ENCODE measurements at regions not wholly inside any gene's neighbourhood (a gene's known extent, or its start where the extent isn't known, plus 50 kb on each side); places are given as distances from the start of the nearest gene placed in this dataset.

DNA sequence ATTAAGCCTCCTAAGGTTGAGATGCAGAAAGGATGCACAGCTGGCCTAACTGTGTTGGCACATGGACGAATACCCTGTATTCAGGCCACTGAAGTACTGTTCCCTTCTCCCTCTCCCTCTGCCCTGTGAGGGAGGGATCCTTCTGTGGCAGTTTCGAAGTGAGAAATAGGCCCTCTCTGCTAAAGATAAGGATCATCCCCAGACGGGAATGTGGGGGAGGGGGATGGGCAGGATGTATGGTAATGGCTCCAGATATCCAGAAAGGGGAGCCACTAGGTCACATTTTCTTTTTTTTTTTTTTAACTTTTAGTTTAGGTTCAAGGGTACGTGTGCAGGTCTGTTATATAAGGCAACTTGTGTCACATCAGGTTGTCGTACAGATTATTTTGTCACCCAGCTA is 463.1 kb downstream of the TBL1XR1 start:
- H3K4me3 ChIP-seq (ENCODE audit: low read depth, low read length), result no peak overlapping the region
- no peak for DNase-seq (ENCODE audit: low read depth)
- TF ChIP-seq CTCF (IDR thresholded peaks at IDR 0.05; ENCODE audit: low read depth, low read length, missing control alignments), result no peak

GRCh38 chr3:176724394-176724759 is 472.9 kb downstream of the TBL1XR1 start:
- H3K4me3 ChIP-seq (ENCODE audit: low read depth, low read length), result no peak overlapping the region
- DNase-seq (ENCODE audit: low read depth), result no peak
- TF ChIP-seq CTCF (IDR thresholded peaks at IDR 0.05; ENCODE audit: low read depth, low read length, missing control alignments), result no peak

DNA sequence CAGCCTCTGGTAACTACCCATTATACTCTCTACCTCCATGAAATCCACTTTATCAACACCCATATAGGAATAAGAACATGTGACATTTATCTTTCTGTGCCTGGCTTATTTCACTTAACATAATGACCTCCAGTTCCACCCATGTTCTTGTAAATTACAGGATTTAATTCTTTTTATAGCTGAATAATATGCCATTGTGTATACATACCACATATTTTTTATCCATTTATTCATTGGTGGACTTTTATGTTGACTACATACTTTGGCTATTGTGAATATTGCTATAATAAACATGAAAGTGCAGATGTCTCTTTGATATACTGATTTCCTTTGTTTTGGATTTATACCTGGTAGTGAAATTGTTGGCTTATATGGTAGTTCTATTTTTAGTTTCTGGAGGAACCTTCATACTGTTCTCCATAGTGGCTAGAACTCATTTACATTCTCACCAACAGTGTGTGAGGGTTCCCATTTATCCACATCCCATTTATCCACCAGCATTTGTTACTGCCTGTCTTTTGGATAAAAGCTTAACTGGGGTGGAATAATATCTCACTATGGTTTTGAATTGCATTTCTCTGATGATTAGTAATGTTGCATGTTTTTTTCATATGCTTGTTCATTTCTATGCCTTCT is 473.4 kb downstream of the TBL1XR1 start:
- H3K4me3 ChIP-seq (ENCODE audit: low read depth, low read length), result no peak overlapping the region
- no peak for TF ChIP-seq CTCF (IDR thresholded peaks at IDR 0.05; ENCODE audit: low read depth, low read length, missing control alignments)
- DNase-seq (ENCODE audit: low read depth), result no peak

DNA sequence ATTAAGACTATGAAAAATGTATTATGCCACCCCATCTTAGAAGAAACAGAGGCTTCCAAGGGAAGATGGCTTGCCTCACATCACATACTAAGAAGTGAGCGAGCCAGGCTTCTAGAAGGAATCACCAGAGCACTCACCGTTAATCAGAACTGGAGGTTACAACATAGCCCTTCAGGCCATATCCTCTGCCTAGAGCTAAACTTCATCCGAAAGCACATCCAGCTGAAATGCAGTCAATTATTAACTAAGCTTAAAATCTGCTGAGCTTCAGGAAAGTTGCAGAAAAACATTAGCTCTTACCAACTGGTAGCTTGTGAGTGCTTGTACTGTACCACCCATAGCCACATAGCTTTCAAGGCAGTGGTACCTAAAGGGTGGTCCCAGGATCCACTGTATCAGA is 483.2 kb downstream of the TBL1XR1 start:
- no peak for TF ChIP-seq CTCF (IDR thresholded peaks at IDR 0.05; ENCODE audit: low read depth, low read length, missing control alignments)
- DNase-seq (ENCODE audit: low read depth), result no peak

GRCh38 chr3:176712191-176712590 is 485.1 kb downstream of the TBL1XR1 start:
- DNase-seq (ENCODE audit: low read depth), result no peak
- H3K4me3 ChIP-seq (ENCODE audit: low read depth, low read length), result no peak overlapping the region
- TF ChIP-seq CTCF (IDR thresholded peaks at IDR 0.05; ENCODE audit: low read depth, low read length, missing control alignments), result no peak

More for the DNA sequence above, 483.2 kb downstream of the TBL1XR1 start:
- no peak overlapping the region for H3K4me3 ChIP-seq (ENCODE audit: low read depth, low read length)

DNA sequence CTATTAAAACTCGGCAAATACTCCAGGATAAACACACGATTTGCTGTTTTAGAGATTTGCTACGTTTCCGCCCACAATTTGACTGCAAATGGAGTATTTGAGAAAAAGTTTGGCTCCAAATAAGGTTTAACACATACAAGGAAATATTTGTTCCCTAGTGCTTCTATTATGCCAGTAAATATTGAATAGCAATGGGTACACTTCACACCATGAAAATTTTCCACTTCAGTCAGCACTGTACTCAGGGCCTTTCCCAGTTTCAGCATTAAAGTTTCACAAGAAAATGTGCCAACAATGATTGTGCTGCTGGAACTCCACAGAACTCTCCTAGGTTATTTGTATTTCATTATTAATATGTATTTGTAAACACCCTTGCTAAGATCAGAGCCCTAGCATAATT is 498.0 kb downstream of the TBL1XR1 start:
- no peak for TF ChIP-seq CTCF (IDR thresholded peaks at IDR 0.05; ENCODE audit: low read depth, low read length, missing control alignments)
- no peak for DNase-seq (ENCODE audit: low read depth)
- H3K4me3 ChIP-seq (ENCODE audit: low read depth, low read length), result no peak overlapping the region

- no peak for TF ChIP-seq CTCF (IDR thresholded peaks at IDR 0.05; ENCODE audit: low read depth, low read length, missing control alignments)
- no peak overlapping the region for H3K4me3 ChIP-seq (ENCODE audit: low read depth, low read length)
- DNase-seq (ENCODE audit: low read depth), result no peak
Measured at GRCh38 chr3:176697284-176697889, 499.9 kb downstream of the TBL1XR1 start.

Measured in GM12864 (cell line).